H1 (cell line): ENCODE measurements at regions not wholly inside any gene's neighbourhood (a gene's known extent, or its start where the extent isn't known, plus 50 kb on each side); places are given as distances from the start of the nearest gene placed in this dataset.

Source experiments
- ASH2L ChIP-seq: fragments of 200-600, 300-600 bp; sonication (generic); IDR thresholded peaks from one replicate; pipeline ENCODE4 v1.7.1; 2017; ENCODE audit warnings: low read length
- EGR1 ChIP-seq: IDR thresholded peaks from 2 replicates; pipeline ENCODE4 v1.6.1; 2011; ENCODE audit warnings: low read depth, low read length, borderline replicate concordance
- RNF2 ChIP-seq: fragments of 200-900, 300-1000 bp; sonication (generic); IDR thresholded peaks from 2 replicates; pipeline ENCODE4 v1.7.1; 2016; ENCODE audit warnings: borderline replicate concordance, low read depth, mild to moderate bottlenecking, antibody characterized with exemption, low read length; ENCODE audit not compliant: poor library complexity, severe bottlenecking; ENCODE audit errors: missing control alignments
- SP2 ChIP-seq: IDR thresholded peaks from 2 replicates; pipeline ENCODE4 v1.6.1; 2012; ENCODE audit warnings: mild to moderate bottlenecking, low read length, inconsistent platforms
- SP4 ChIP-seq: IDR thresholded peaks from 2 replicates; pipeline ENCODE4 v1.6.1; 2012; ENCODE audit warnings: low read length, inconsistent platforms
- SUZ12 ChIP-seq: fragments of 200-600 bp; sonication (generic); IDR thresholded peaks from 2 replicates; pipeline ENCODE4 v1.6.1; 2012; ENCODE audit warnings: mild to moderate bottlenecking, inconsistent platforms, low read length, moderate library complexity, mixed read lengths
- TEAD4 ChIP-seq: IDR thresholded peaks from 2 replicates; pipeline ENCODE4 v1.6.1; 2012; ENCODE audit warnings: low read depth, low read length, inconsistent platforms, mixed read lengths

- TF ChIP-seq RNF2 (no peak), SUZ12 (no peak), EGR1 (no peak), SP4 (no peak), ASH2L (no peak), TEAD4 (no peak), SP2 (no peak)
- TF ChIP-seq, all 59 proteins: peak for 0
Observed at GRCh38 chr7:130899638-130900401, 165.8 kb upstream of the KLF14 start (continued).
